Stomach (tissue), 4 donors: ENCODE measurements at regions not wholly inside any gene's neighbourhood (a gene's known extent, or its start where the extent isn't known, plus 50 kb on each side); places are given as distances from the start of the nearest gene placed in this dataset.

Experiments used
- CTCF ChIP-seq, 7 experiments: fragments of 450-650 bp in 4 of 7; fragments of 200-600 bp in 3 of 7; sonication (generic) in 3 of 7; IDR thresholded peaks; one replicate each; pipeline ENCODE4 v1.5.1; 2016 to 2019; ENCODE audit warnings: antibody characterized with exemption in 7 of 7, control low read depth in 2 of 7, mild to moderate bottlenecking in 1 of 7
- EP300 ChIP-seq: sonication (generic); formaldehyde crosslinking; IDR thresholded peaks from one replicate; pipeline ENCODE4 v1.6.1; 2017; ENCODE audit warnings: antibody characterized with exemption
- POLR2A ChIP-seq, 4 donors: fragments of 450-650 bp; IDR thresholded peaks; one replicate each; pipeline ENCODE4 v1.6.1; 2016; ENCODE audit warnings: antibody characterized with exemption in 4 of 4, control low read depth in 2 of 4, mild to moderate bottlenecking in 1 of 4, moderate library complexity in 1 of 4
- POLR2AphosphoS5 ChIP-seq, 3 donors: sonication (generic); formaldehyde crosslinking; IDR thresholded peaks; one replicate each; pipeline ENCODE4 v1.6.1; 2016; ENCODE audit warnings: antibody characterized with exemption in 3 of 3

DNA sequence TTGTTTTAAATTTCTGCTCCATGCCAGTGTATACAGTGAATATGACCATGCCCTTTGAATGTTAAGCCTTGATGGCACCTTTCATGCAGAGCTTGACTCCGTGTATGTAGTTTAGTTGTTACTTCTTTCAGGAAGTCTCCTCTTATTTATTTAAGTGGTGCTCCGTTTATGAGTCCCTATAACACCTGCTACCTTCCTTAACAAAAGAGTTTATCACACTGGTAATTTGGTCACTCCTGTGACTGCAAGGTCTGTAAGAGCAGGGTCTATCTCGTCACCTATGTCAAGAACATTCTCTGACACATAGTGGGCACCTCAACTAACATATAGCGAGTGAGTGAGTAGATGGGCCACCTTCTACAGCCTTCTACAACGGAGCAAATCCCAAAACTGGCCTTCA lies 152.5 kb downstream of the CCDC34 start:
- no peak for TF ChIP-seq CTCF (IDR thresholded peaks at IDR 0.05)
- no peak for TF ChIP-seq POLR2A (IDR thresholded peaks at IDR 0.05)
- TF ChIP-seq POLR2AphosphoS5 (IDR thresholded peaks at IDR 0.05) = no peak
- no peak for TF ChIP-seq EP300
